Thyroid gland (tissue), 4 donors: ENCODE measurements at regions not wholly inside any gene's neighbourhood (a gene's known extent, or its start where the extent isn't known, plus 50 kb on each side); places are given as distances from the start of the nearest gene placed in this dataset.

Experiments
- POLR2A ChIP-seq, 2 donors: fragments of 450-650 bp; IDR thresholded peaks; one replicate each; pipeline ENCODE4 v1.6.1; 2017; ENCODE audit warnings: antibody characterized with exemption in 2 of 2, mild to moderate bottlenecking in 2 of 2, moderate library complexity in 1 of 2
- TF ChIP-seq, protein P1 (sequence below), 6 experiments: fragments of 200-600 bp in 3 of 6; fragments of 450-650 bp in 3 of 6; sonication (generic) in 3 of 6; IDR thresholded peaks; one replicate each; pipeline ENCODE4 v1.5.1; 2016 to 2019; ENCODE audit warnings: antibody characterized with exemption in 6 of 6, mild to moderate bottlenecking in 2 of 6, inconsistent platforms in 1 of 6, moderate library complexity in 1 of 6

DNA sequence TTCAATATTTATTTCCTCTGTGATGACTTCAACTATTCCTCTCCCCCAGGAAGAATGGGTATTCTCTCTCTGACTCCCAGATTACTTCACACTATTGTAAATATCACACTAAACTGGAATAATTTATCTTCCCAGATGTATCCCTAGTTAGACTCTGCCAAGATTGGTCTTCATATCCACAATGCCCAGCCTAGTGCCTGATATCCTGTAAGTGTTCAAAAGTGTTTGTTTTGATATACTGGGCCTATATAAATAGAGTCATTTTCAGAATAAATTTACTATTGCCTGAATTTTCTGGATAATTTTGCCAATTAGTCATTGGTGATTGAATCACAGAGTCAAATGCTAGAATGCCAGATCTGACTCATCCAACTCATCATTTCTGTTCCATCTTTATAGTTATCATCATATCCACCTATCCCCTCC, 143.7 kb upstream of the TNC start:
- TF ChIP-seq POLR2A (IDR thresholded peaks at IDR 0.05): no peak
- TF ChIP-seq, protein P1, sequence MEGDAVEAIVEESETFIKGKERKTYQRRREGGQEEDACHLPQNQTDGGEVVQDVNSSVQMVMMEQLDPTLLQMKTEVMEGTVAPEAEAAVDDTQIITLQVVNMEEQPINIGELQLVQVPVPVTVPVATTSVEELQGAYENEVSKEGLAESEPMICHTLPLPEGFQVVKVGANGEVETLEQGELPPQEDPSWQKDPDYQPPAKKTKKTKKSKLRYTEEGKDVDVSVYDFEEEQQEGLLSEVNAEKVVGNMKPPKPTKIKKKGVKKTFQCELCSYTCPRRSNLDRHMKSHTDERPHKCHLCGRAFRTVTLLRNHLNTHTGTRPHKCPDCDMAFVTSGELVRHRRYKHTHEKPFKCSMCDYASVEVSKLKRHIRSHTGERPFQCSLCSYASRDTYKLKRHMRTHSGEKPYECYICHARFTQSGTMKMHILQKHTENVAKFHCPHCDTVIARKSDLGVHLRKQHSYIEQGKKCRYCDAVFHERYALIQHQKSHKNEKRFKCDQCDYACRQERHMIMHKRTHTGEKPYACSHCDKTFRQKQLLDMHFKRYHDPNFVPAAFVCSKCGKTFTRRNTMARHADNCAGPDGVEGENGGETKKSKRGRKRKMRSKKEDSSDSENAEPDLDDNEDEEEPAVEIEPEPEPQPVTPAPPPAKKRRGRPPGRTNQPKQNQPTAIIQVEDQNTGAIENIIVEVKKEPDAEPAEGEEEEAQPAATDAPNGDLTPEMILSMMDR (IDR thresholded peaks at IDR 0.05): no peak
